Keratinocyte (primary cell): ENCODE measurements at regions not wholly inside any gene's neighbourhood (a gene's known extent, or its start where the extent isn't known, plus 50 kb on each side); places are given as distances from the start of the nearest gene placed in this dataset.

Experiments
- DNase-seq: peaks from one replicate; pipeline ENCODE4 v3.0.0-alpha.2; 2011; ENCODE audit warnings: low read depth, missing footprints, low spot score
- FAIRE-seq: peaks from 2 replicates; lab custom pipeline; 2011; peaks lifted over from hg19 to GRCh38; lab: Jason Lieb, UNC
- H2AFZ ChIP-seq: 2 replicates; pipeline ENCODE4 v1.6.0; 2012; ENCODE audit warnings: low read length, control low read depth, inconsistent platforms; ENCODE audit not compliant: control insufficient read depth
- H3K27ac ChIP-seq: 2 replicates; pipeline ENCODE4 v1.5.1; 2011; ENCODE audit warnings: low read length; ENCODE audit not compliant: control insufficient read depth, insufficient read depth
- H3K27me3 ChIP-seq: 3 replicates; pipeline ENCODE4 v1.6.0; 2011; ENCODE audit warnings: low read length; ENCODE audit not compliant: control insufficient read depth, insufficient read depth; ENCODE audit errors: extremely low read depth
- H3K36me3 ChIP-seq, 2 experiments: 2 replicates in 1 of 2; 3 replicates in 1 of 2; pipeline ENCODE4 v1.5.1; 2011; ENCODE audit warnings: low read length in 2 of 2, mild to moderate bottlenecking in 1 of 2; ENCODE audit not compliant: control insufficient read depth in 2 of 2, insufficient read depth in 2 of 2; ENCODE audit errors: extremely low read depth in 1 of 2
- H3K4me1 ChIP-seq: 3 replicates; pipeline ENCODE4 v1.5.1; 2011; ENCODE audit warnings: low read length; ENCODE audit not compliant: control insufficient read depth, insufficient read depth; ENCODE audit errors: extremely low read depth
- H3K4me2 ChIP-seq: 3 replicates; pipeline ENCODE4 v1.6.0; 2011; ENCODE audit warnings: low read depth, low read length; ENCODE audit not compliant: control insufficient read depth, insufficient read depth; ENCODE audit errors: extremely low read depth
- H3K4me3 ChIP-seq, 3 experiments: fragments of 200-600 bp in 1 of 3; sonication (generic) in 1 of 3; 2 replicates in 2 of 3; 3 replicates in 1 of 3; pipeline ENCODE4 v1.5.1; 2011 to 2016; ENCODE audit warnings: low read length in 3 of 3, mild to moderate bottlenecking in 3 of 3, control low read depth in 2 of 3, inconsistent platforms in 1 of 3, low read depth in 1 of 3, mixed read lengths in 1 of 3, mixed run types in 1 of 3, moderate library complexity in 1 of 3; ENCODE audit not compliant: control insufficient read depth in 2 of 3, insufficient read depth in 2 of 3; ENCODE audit errors: extremely low read depth in 1 of 3
- H3K79me2 ChIP-seq: 2 replicates; pipeline ENCODE4 v1.6.0; 2012; ENCODE audit warnings: low read length; ENCODE audit not compliant: control insufficient read depth, insufficient read depth
- H3K9ac ChIP-seq: 3 replicates; pipeline ENCODE4 v1.6.0; 2011; ENCODE audit warnings: low read length; ENCODE audit not compliant: control insufficient read depth, insufficient read depth; ENCODE audit errors: extremely low read depth
- H3K9me1 ChIP-seq: 3 replicates; pipeline ENCODE4 v1.6.0; 2011; ENCODE audit warnings: low read length; ENCODE audit not compliant: control insufficient read depth, insufficient read depth; ENCODE audit errors: extremely low read depth
- H3K9me3 ChIP-seq: 2 replicates; pipeline ENCODE4 v1.5.1; 2012; ENCODE audit warnings: low read depth, low read length; ENCODE audit not compliant: control insufficient read depth
- H4K20me1 ChIP-seq: 3 replicates; pipeline ENCODE4 v1.6.0; 2011; ENCODE audit warnings: low read length; ENCODE audit not compliant: control insufficient read depth, insufficient read depth; ENCODE audit errors: extremely low read depth
- EZH2 ChIP-seq: IDR thresholded peaks from one replicate; pipeline ENCODE4 v1.6.1; 2012; ENCODE audit warnings: inconsistent platforms, mild to moderate bottlenecking, low read length, moderate library complexity
- dilution Hi-C: fragments of 300-500 bp; cut with MboI; formaldehyde crosslinking; loops from one replicate; pipeline ENCODE4 v1.7.0; 2020; ENCODE audit warnings: low sequenced_read_pairs; ENCODE audit not compliant: extremely low pct_ligation_motif_present
- TF ChIP-seq, protein P1 (sequence below), 3 experiments: IDR thresholded peaks in 1 of 3; conservative IDR thresholded peaks in 1 of 3; optimal IDR thresholded peaks in 1 of 3; 2 replicates in 2 of 3; 3 replicates in 1 of 3; pipeline versions ENCODE3 to v1.5.1; 2011; ENCODE audit warnings: low read length in 3 of 3, mild to moderate bottlenecking in 3 of 3, moderate library complexity in 2 of 3, control low read depth in 1 of 3, inconsistent platforms in 1 of 3; ENCODE audit not compliant: insufficient read depth in 2 of 3; ENCODE audit errors: extremely low read depth in 1 of 3

DNA sequence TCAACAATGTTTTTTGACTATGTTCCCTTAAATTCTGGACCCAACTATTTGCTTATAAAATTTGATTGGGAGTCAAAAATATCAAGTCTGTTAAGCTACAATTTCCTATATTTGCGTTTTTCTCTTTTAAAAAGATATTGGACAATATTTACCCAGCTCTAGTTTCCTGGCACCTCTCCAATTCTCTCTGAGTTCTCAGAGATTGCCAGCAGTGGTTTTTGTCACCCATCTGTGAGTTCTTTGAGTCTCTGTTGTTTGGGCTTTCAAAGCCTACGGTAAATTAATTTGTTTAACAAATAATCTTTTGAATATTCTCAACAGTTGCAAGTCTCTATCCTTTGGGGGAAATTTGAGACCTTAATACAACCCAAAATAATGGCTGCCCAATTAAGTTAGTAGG, 174.2 kb upstream of the PUM3 start:
- H4K20me1 ChIP-seq, result no peaks in the 10 kb centered on the region
- no peak overlapping the region for H3K4me2 ChIP-seq
- H3K9me3 ChIP-seq, result no peaks in the 10 kb centered on the region
- no peaks in the 10 kb centered on the region for H3K79me2 ChIP-seq
- no peaks in the 10 kb centered on the region for H3K9me1 ChIP-seq
- dilution Hi-C loops, result no loop called here
- no peaks in the 10 kb centered on the region for H3K36me3 ChIP-seq
- no peak overlapping the region for H3K4me3 ChIP-seq
- FAIRE-seq (no peak), DNase-seq (no peak)
- no peak overlapping the region for H3K27ac ChIP-seq
- no peaks in the 10 kb centered on the region for H3K4me1 ChIP-seq
- H3K9ac ChIP-seq, result no peak overlapping the region
- no peak overlapping the region for H2AFZ ChIP-seq
- H3K27me3 ChIP-seq, result no peaks in the 10 kb centered on the region
- TF ChIP-seq, protein P1, sequence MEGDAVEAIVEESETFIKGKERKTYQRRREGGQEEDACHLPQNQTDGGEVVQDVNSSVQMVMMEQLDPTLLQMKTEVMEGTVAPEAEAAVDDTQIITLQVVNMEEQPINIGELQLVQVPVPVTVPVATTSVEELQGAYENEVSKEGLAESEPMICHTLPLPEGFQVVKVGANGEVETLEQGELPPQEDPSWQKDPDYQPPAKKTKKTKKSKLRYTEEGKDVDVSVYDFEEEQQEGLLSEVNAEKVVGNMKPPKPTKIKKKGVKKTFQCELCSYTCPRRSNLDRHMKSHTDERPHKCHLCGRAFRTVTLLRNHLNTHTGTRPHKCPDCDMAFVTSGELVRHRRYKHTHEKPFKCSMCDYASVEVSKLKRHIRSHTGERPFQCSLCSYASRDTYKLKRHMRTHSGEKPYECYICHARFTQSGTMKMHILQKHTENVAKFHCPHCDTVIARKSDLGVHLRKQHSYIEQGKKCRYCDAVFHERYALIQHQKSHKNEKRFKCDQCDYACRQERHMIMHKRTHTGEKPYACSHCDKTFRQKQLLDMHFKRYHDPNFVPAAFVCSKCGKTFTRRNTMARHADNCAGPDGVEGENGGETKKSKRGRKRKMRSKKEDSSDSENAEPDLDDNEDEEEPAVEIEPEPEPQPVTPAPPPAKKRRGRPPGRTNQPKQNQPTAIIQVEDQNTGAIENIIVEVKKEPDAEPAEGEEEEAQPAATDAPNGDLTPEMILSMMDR (optimal IDR thresholded peaks at IDR 0.05 in 1 of 3, IDR thresholded peaks at IDR 0.05 in 1 of 3, conservative IDR thresholded peaks at IDR 0.05 in 1 of 3; ENCODE audit: extremely low read depth in 1 of 3, insufficient read depth in 2 of 3, low read length in 3 of 3), result no peak
- no peak for TF ChIP-seq EZH2

DNA sequence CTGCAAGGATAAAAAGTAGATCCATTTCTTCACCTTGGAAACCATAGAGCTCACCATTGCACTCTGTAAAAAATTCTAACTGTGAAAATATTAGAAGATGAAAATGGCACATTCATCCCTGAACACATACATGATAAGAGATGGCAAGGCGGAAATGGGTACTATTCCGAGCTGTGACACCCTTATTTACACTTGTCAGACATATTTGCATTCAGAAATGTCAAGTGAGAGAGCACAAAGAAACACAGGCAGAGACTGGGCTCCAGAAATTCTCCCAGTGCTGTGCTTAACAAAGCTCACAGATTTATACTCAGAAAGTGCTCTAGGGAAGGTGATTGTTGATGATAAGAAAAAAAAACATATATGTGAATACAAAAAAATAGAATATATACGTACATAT, 170.3 kb upstream of the PUM3 start:
- TF ChIP-seq, protein P1 (optimal IDR thresholded peaks at IDR 0.05 in 1 of 3, IDR thresholded peaks at IDR 0.05 in 1 of 3, conservative IDR thresholded peaks at IDR 0.05 in 1 of 3; ENCODE audit: extremely low read depth in 1 of 3, insufficient read depth in 2 of 3, low read length in 3 of 3), result no peak
- no peak for TF ChIP-seq EZH2
- Histone ChIP-seq H3K27ac (no peak overlapping the region), H3K9me1 (no peaks in the 10 kb centered on the region), H3K4me3 (no peak overlapping the region), H3K79me2 (no peaks in the 10 kb centered on the region), H3K4me1 (no peaks in the 10 kb centered on the region), H3K9me3 (no peaks in the 10 kb centered on the region), H3K36me3 (no peaks in the 10 kb centered on the region), H4K20me1 (no peaks in the 10 kb centered on the region), H3K9ac (no peak overlapping the region), H2AFZ (no peak overlapping the region), H3K4me2 (no peak overlapping the region), H3K27me3 (no peaks in the 10 kb centered on the region)
- dilution Hi-C loops, result no loop called here
- no peak for DNase-seq
- no peak for FAIRE-seq
